Bronchial epithelial cell (primary cell): ENCODE measurements at regions not wholly inside any gene's neighbourhood (a gene's known extent, or its start where the extent isn't known, plus 50 kb on each side); places are given as distances from the start of the nearest gene placed in this dataset.

Experiments
- DNase-seq: peaks from one replicate; pipeline ENCODE4 v3.0.0-alpha.2; 2010; ENCODE audit warnings: low read depth
- FAIRE-seq: peaks from 2 replicates; lab custom pipeline; 2011; peaks lifted over from hg19 to GRCh38; lab: Jason Lieb, UNC
- H3K27me3 ChIP-seq: 2 replicates; pipeline ENCODE4 v1.5.1; 2011; ENCODE audit warnings: low read length; ENCODE audit not compliant: control insufficient read depth, insufficient read depth
- H3K36me3 ChIP-seq: 2 replicates; pipeline ENCODE4 v1.5.1; 2011; ENCODE audit warnings: low read length; ENCODE audit not compliant: control insufficient read depth, insufficient read depth
- H3K4me3 ChIP-seq: 2 replicates; pipeline ENCODE4 v1.5.1; 2011; ENCODE audit warnings: mild to moderate bottlenecking, low read depth, low read length, control low read depth
- CTCF ChIP-seq: IDR thresholded peaks from 2 replicates; pipeline ENCODE4 v1.5.1; 2011; ENCODE audit warnings: mild to moderate bottlenecking, moderate library complexity, low read length, control low read depth, inconsistent platforms; ENCODE audit not compliant: insufficient read depth, severe bottlenecking

GRCh38 chr4:100838286-100838685 lies 320.5 kb upstream of the EMCN start:
- FAIRE-seq, result no peak
- Histone ChIP-seq H3K27me3 (no peaks in the 10 kb centered on the region), H3K4me3 (no peak overlapping the region), H3K36me3 (no peaks in the 10 kb centered on the region)
- DNase-seq, result peak; percentile 64
- no peak for TF ChIP-seq CTCF

- Histone ChIP-seq H3K36me3 (no peaks in the 10 kb centered on the region), H3K4me3 (no peak overlapping the region), H3K27me3 (no peaks in the 10 kb centered on the region)
- DNase-seq (no peak), FAIRE-seq (no peak)
- no peak for TF ChIP-seq CTCF
Observed at GRCh38 chr4:100836929-100837328, 319.1 kb upstream of the EMCN start.

GRCh38 chr4:100834616-100835015 lies 316.8 kb upstream of the EMCN start:
- Histone ChIP-seq H3K4me3 (no peak overlapping the region), H3K36me3 (no peaks in the 10 kb centered on the region), H3K27me3 (no peaks in the 10 kb centered on the region)
- DNase-seq, result peak; percentile 50
- TF ChIP-seq CTCF, result no peak
- no peak for FAIRE-seq

GRCh38 chr4:100833906-100834305 lies 316.1 kb upstream of the EMCN start:
- FAIRE-seq, result no peak
- Histone ChIP-seq H3K4me3 (no peak overlapping the region), H3K27me3 (no peaks in the 10 kb centered on the region), H3K36me3 (no peaks in the 10 kb centered on the region)
- no peak for TF ChIP-seq CTCF
- no peak for DNase-seq

GRCh38 chr4:100828986-100829685 lies 311.3 kb upstream of the EMCN start:
- no peak for TF ChIP-seq CTCF
- H3K27me3 ChIP-seq, result no peaks in the 10 kb centered on the region
- peak; percentile 74 for DNase-seq
- H3K4me3 ChIP-seq, result no peak overlapping the region
- H3K36me3 ChIP-seq, result no peaks in the 10 kb centered on the region
- FAIRE-seq, result no peak

- Histone ChIP-seq H3K27me3 (no peaks in the 10 kb centered on the region), H3K4me3 (no peak overlapping the region), H3K36me3 (no peaks in the 10 kb centered on the region)
- FAIRE-seq (no peak), DNase-seq (no peak)
- no peak for TF ChIP-seq CTCF
Observed at GRCh38 chr4:100828364-100828763, 310.5 kb upstream of the EMCN start.
